ENCODE measurements at regions not wholly inside any gene's neighbourhood (a gene's known extent, or its start where the extent isn't known, plus 50 kb on each side); places are given as distances from the start of the nearest gene placed in this dataset.

GRCh38 chr12:105933671-105934665, 204.8 kb downstream of the NUAK1 start:
- Histone ChIP-seq H3K4me1 (peaks cover 0 to 10% (median 9%) of the 10 kb centered on the region in 3 donors), H3K9me3 (no peaks in the 10 kb centered on the region), H3K27ac (no peak overlapping the region), H3K4me3 (no peak overlapping the region), H3K27me3 (no peaks in the 10 kb centered on the region), H3K36me3 (no peaks in the 10 kb centered on the region)
- peak; percentile 82 for ATAC-seq
- 24 to 41% methylated on average over 7 to 8 of the region's 13 CpGs for WGBS, 2 donors (ENCODE audit: low coverage in 1 of 2)
- TF ChIP-seq POLR2AphosphoS5 (IDR thresholded peaks at IDR 0.05) = peak; percentile 39
- TF ChIP-seq POLR2A (IDR thresholded peaks at IDR 0.05) = no peak

DNA sequence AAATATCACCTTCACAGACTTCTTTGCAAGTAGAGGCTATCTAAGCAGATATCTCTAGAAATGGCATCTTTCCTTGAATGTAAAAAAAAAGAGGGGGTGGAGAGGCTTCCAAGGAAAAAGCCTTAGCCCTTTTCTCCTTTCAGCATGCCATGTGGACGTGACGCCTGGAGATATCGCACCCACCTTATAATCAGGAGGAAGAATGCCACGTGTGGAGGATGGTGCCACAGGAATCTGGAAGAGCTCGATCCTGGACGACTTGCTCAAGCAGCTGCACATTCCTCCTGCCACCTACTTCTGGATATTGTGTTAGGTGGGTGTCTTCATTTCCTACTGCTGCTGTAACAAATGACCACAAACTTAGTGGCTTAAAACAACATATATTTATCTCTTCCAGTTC, 203.6 kb downstream of the NUAK1 start:
- 81 to 86% methylated on average over 6 of the region's 6 CpGs for WGBS, 2 donors (ENCODE audit: low coverage in 1 of 2)
- Histone ChIP-seq H3K4me3 (no peak overlapping the region), H3K9me3 (no peaks in the 10 kb centered on the region), H3K27ac (no peak overlapping the region), H3K36me3 (no peaks in the 10 kb centered on the region), H3K27me3 (no peaks in the 10 kb centered on the region), H3K4me1 (peaks cover 0 to 10% (median 9%) of the 10 kb centered on the region in 3 donors)
- TF ChIP-seq, protein P1, sequence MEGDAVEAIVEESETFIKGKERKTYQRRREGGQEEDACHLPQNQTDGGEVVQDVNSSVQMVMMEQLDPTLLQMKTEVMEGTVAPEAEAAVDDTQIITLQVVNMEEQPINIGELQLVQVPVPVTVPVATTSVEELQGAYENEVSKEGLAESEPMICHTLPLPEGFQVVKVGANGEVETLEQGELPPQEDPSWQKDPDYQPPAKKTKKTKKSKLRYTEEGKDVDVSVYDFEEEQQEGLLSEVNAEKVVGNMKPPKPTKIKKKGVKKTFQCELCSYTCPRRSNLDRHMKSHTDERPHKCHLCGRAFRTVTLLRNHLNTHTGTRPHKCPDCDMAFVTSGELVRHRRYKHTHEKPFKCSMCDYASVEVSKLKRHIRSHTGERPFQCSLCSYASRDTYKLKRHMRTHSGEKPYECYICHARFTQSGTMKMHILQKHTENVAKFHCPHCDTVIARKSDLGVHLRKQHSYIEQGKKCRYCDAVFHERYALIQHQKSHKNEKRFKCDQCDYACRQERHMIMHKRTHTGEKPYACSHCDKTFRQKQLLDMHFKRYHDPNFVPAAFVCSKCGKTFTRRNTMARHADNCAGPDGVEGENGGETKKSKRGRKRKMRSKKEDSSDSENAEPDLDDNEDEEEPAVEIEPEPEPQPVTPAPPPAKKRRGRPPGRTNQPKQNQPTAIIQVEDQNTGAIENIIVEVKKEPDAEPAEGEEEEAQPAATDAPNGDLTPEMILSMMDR (IDR thresholded peaks at IDR 0.05) = no peak
- ATAC-seq = no peak

- Histone ChIP-seq H3K27ac (no peak overlapping the region), H3K4me1 (peaks cover 0 to 10% (median 9%) of the 10 kb centered on the region in 3 donors), H3K36me3 (no peaks in the 10 kb centered on the region), H3K4me3 (no peak overlapping the region), H3K27me3 (no peaks in the 10 kb centered on the region), H3K9me3 (no peaks in the 10 kb centered on the region)
- WGBS, 2 donors (ENCODE audit: low coverage in 1 of 2) = 87 to 100% methylated on average over 1 to 2 of the region's 3 CpGs
- no peak for ATAC-seq
- TF ChIP-seq POLR2AphosphoS5 (IDR thresholded peaks at IDR 0.05) (no peak), EP300 (IDR thresholded peaks at IDR 0.05) (no peak), POLR2A (IDR thresholded peaks at IDR 0.05) (no peak)
- TF ChIP-seq, protein P1 (IDR thresholded peaks at IDR 0.05) = no peak
These were observed 202.8 kb downstream of the NUAK1 start for GRCh38 chr12:105935981-105936380.

- WGBS, 2 donors (ENCODE audit: low coverage in 1 of 2) = no CpG with 5 or more reads among the region's 1 CpG
- H3K9me3 ChIP-seq = no peaks in the 10 kb centered on the region
- TF ChIP-seq EP300 (IDR thresholded peaks at IDR 0.05) (no peak), POLR2A (IDR thresholded peaks at IDR 0.05) (no peak), POLR2AphosphoS5 (IDR thresholded peaks at IDR 0.05) (no peak)
- TF ChIP-seq, protein P1 (IDR thresholded peaks at IDR 0.05) = no peak
- no peak overlapping the region for H3K4me3 ChIP-seq
- H3K4me1 ChIP-seq = peaks cover 0 to 10% (median 9%) of the 10 kb centered on the region in 3 donors
- no peak for ATAC-seq
- no peak overlapping the region for H3K27ac ChIP-seq
- H3K27me3 ChIP-seq = no peaks in the 10 kb centered on the region
- H3K36me3 ChIP-seq = no peaks in the 10 kb centered on the region
These were observed 202.3 kb downstream of the NUAK1 start for GRCh38 chr12:105936496-105936895.

DNA sequence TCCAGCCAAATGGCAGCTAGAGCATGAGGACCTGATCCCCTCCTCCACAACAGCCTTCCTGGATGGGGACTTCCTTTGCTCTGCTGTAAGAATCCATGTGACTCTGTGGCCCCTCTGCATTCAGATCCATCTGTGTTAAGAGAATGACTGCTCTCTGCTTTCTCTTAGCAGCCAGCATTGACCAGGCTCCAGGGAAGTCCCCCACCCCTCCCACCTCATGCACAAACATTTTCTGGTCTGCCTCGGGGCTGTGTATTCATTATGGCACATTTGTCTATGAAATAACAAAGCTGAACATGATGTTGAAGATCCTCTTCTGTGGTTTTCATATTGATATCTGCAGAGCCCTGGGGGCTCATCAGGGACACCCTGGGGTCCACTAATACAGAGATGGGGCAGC, 201.7 kb downstream of the NUAK1 start:
- H3K4me3 ChIP-seq = no peak overlapping the region
- no peaks in the 10 kb centered on the region for H3K9me3 ChIP-seq
- no peak for ATAC-seq
- TF ChIP-seq EP300 (IDR thresholded peaks at IDR 0.05) (no peak), POLR2A (IDR thresholded peaks at IDR 0.05) (no peak), POLR2AphosphoS5 (IDR thresholded peaks at IDR 0.05) (no peak)
- TF ChIP-seq, protein P1 (IDR thresholded peaks at IDR 0.05) = no peak
- no peaks in the 10 kb centered on the region for H3K27me3 ChIP-seq
- 13% methylated on average over 1 of the region's 1 CpG; no CpG with 5 or more reads in 1 of the 2 donors for WGBS, 2 donors (ENCODE audit: low coverage in 1 of 2)
- H3K36me3 ChIP-seq = no peaks in the 10 kb centered on the region
- peaks cover 0 to 10% (median 9%) of the 10 kb centered on the region in 3 donors for H3K4me1 ChIP-seq
- no peak overlapping the region for H3K27ac ChIP-seq
